ENCODE measurements at regions not wholly inside any gene's neighbourhood (a gene's known extent, or its start where the extent isn't known, plus 50 kb on each side); places are given as distances from the start of the nearest gene placed in this dataset.

- peak overlapping the region; percentile 18 for H3K18ac ChIP-seq (ENCODE audit: low read length)
- H2AFZ ChIP-seq (ENCODE audit: low read length): no peak overlapping the region
- H3K27ac ChIP-seq (replicated peaks; ENCODE audit: low read length): no peak overlapping the region
- no peak overlapping the region for H2BK12ac ChIP-seq (ENCODE audit: low read length)
- H2AK5ac ChIP-seq (ENCODE audit: low read depth, low read length): peak overlapping the region; percentile 30
- no peak overlapping the region for H2BK5ac ChIP-seq (ENCODE audit: low read length)
- no CpG with 5 or more reads among the region's 7 CpGs for WGBS, 2 donors (ENCODE audit: extremely low coverage in 2 of 2, insufficient read length in 2 of 2, insufficient replicate concordance in 1 of 2)
- no peak overlapping the region for H3K4me3 ChIP-seq (ENCODE audit: low read length in 2 of 2)
- no peak overlapping the region for H3K23ac ChIP-seq (ENCODE audit: low read depth, low read length, poor library complexity)
- H3K79me1 ChIP-seq (ENCODE audit: low read depth, low read length): no peaks in the 10 kb centered on the region
- no peaks in the 10 kb centered on the region for H3K36me3 ChIP-seq (replicated peaks in 1 of 2; ENCODE audit: control insufficient read depth in 2 of 2, insufficient read depth in 2 of 2, low read length in 2 of 2)
- no peak overlapping the region for H3K9ac ChIP-seq (ENCODE audit: low read depth, low read length, poor library complexity)
- peaks cover 2 to 11% of the 10 kb centered on the region in 2 donors for H3K4me1 ChIP-seq (ENCODE audit: control insufficient read depth in 2 of 2, insufficient read depth in 1 of 2, low read depth in 1 of 2, low read length in 2 of 2)
- H3K4me2 ChIP-seq (ENCODE audit: insufficient read depth, low read length, poor library complexity, severe bottlenecking): no peak overlapping the region
- no peak overlapping the region for H2BK120ac ChIP-seq (ENCODE audit: low read depth, low read length)
- no peak overlapping the region for H4K91ac ChIP-seq (ENCODE audit: low read depth, low read length, poor library complexity)
- peak overlapping the region; percentile 44 for H3K14ac ChIP-seq (ENCODE audit: low read length)
- H3K27me3 ChIP-seq (ENCODE audit: control insufficient read depth in 3 of 3, insufficient read depth in 3 of 3, low read depth in 1 of 3, low read length in 3 of 3): peaks cover 0 to 25% (median 0%) of the 10 kb centered on the region in 3 experiments
- no peak overlapping the region for H4K8ac ChIP-seq (ENCODE audit: low read depth, low read length)
- no peak overlapping the region for H3K4ac ChIP-seq (ENCODE audit: low read length)
- H2BK15ac ChIP-seq (ENCODE audit: low read length): no peak overlapping the region
- DNase-seq (ENCODE audit: low spot score): no peak
- H3K9me3 ChIP-seq (replicated peaks in 1 of 2; ENCODE audit: control insufficient read depth in 2 of 2, insufficient read depth in 1 of 2, low read depth in 1 of 2, low read length in 2 of 2): no peaks in the 10 kb centered on the region
Observed at GRCh38 chr14:100472094-100472455, 115.1 kb downstream of the BEGAIN start.

GRCh38 chr14:100472491-100472890, 114.7 kb downstream of the BEGAIN start:
- Histone ChIP-seq H3K4me2 (ENCODE audit: insufficient read depth, low read length, poor library complexity, severe bottlenecking) (no peak overlapping the region), H4K91ac (ENCODE audit: low read depth, low read length, poor library complexity) (no peak overlapping the region), H3K4ac (ENCODE audit: low read length) (no peak overlapping the region), H3K14ac (ENCODE audit: low read length) (peak overlapping the region; percentile 44), H3K27me3 (ENCODE audit: control insufficient read depth in 3 of 3, insufficient read depth in 3 of 3, low read depth in 1 of 3, low read length in 3 of 3) (peaks cover 0 to 25% (median 0%) of the 10 kb centered on the region in 3 experiments), H4K8ac (ENCODE audit: low read depth, low read length) (no peak overlapping the region), H2AFZ (ENCODE audit: low read length) (no peak overlapping the region), H2BK15ac (ENCODE audit: low read length) (no peak overlapping the region), H2BK5ac (ENCODE audit: low read length) (no peak overlapping the region), H3K4me3 (ENCODE audit: low read length in 2 of 2) (no peak overlapping the region), H3K27ac (replicated peaks; ENCODE audit: low read length) (no peak overlapping the region), H3K9me3 (replicated peaks in 1 of 2; ENCODE audit: control insufficient read depth in 2 of 2, insufficient read depth in 1 of 2, low read depth in 1 of 2, low read length in 2 of 2) (no peaks in the 10 kb centered on the region), H3K36me3 (replicated peaks in 1 of 2; ENCODE audit: control insufficient read depth in 2 of 2, insufficient read depth in 2 of 2, low read length in 2 of 2) (no peaks in the 10 kb centered on the region), H3K9ac (ENCODE audit: low read depth, low read length, poor library complexity) (no peak overlapping the region), H3K4me1 (ENCODE audit: control insufficient read depth in 2 of 2, insufficient read depth in 1 of 2, low read depth in 1 of 2, low read length in 2 of 2) (peaks cover 2 to 11% of the 10 kb centered on the region in 2 donors), H3K79me1 (ENCODE audit: low read depth, low read length) (no peaks in the 10 kb centered on the region), H3K23ac (ENCODE audit: low read depth, low read length, poor library complexity) (no peak overlapping the region), H2BK120ac (ENCODE audit: low read depth, low read length) (no peak overlapping the region), H3K18ac (ENCODE audit: low read length) (peak overlapping the region; percentile 16), H2BK12ac (ENCODE audit: low read length) (no peak overlapping the region), H2AK5ac (ENCODE audit: low read depth, low read length) (peak overlapping the region; percentile 30)
- DNase-seq (ENCODE audit: low spot score): no peak
- WGBS, 2 donors (ENCODE audit: extremely low coverage in 2 of 2, insufficient read length in 2 of 2, insufficient replicate concordance in 1 of 2): no CpG with 5 or more reads among the region's 7 CpGs

GRCh38 chr14:100473249-100473648, 114.0 kb downstream of the BEGAIN start:
- Histone ChIP-seq H4K8ac (ENCODE audit: low read depth, low read length) (no peak overlapping the region), H2BK5ac (ENCODE audit: low read length) (no peak overlapping the region), H3K9ac (ENCODE audit: low read depth, low read length, poor library complexity) (no peak overlapping the region), H2AFZ (ENCODE audit: low read length) (no peak overlapping the region), H2BK12ac (ENCODE audit: low read length) (no peak overlapping the region), H3K4me3 (ENCODE audit: low read length in 2 of 2) (no peak overlapping the region), H2BK15ac (ENCODE audit: low read length) (no peak overlapping the region), H3K36me3 (replicated peaks in 1 of 2; ENCODE audit: control insufficient read depth in 2 of 2, insufficient read depth in 2 of 2, low read length in 2 of 2) (no peaks in the 10 kb centered on the region), H3K27ac (replicated peaks; ENCODE audit: low read length) (no peak overlapping the region), H3K9me3 (replicated peaks in 1 of 2; ENCODE audit: control insufficient read depth in 2 of 2, insufficient read depth in 1 of 2, low read depth in 1 of 2, low read length in 2 of 2) (no peaks in the 10 kb centered on the region), H3K23ac (ENCODE audit: low read depth, low read length, poor library complexity) (no peak overlapping the region), H3K18ac (ENCODE audit: low read length) (no peak overlapping the region), H3K4me1 (ENCODE audit: control insufficient read depth in 2 of 2, insufficient read depth in 1 of 2, low read depth in 1 of 2, low read length in 2 of 2) (peaks cover 2 to 11% of the 10 kb centered on the region in 2 donors), H2AK5ac (ENCODE audit: low read depth, low read length) (no peak overlapping the region), H2BK120ac (ENCODE audit: low read depth, low read length) (no peak overlapping the region), H3K79me1 (ENCODE audit: low read depth, low read length) (no peaks in the 10 kb centered on the region), H3K14ac (ENCODE audit: low read length) (no peak overlapping the region), H3K4me2 (ENCODE audit: insufficient read depth, low read length, poor library complexity, severe bottlenecking) (no peak overlapping the region), H3K27me3 (ENCODE audit: control insufficient read depth in 3 of 3, insufficient read depth in 3 of 3, low read depth in 1 of 3, low read length in 3 of 3) (peaks cover 0 to 25% (median 0%) of the 10 kb centered on the region in 3 experiments), H4K91ac (ENCODE audit: low read depth, low read length, poor library complexity) (no peak overlapping the region), H3K4ac (ENCODE audit: low read length) (no peak overlapping the region)
- no CpG with 5 or more reads among the region's 3 CpGs for WGBS, 2 donors (ENCODE audit: extremely low coverage in 2 of 2, insufficient read length in 2 of 2, insufficient replicate concordance in 1 of 2)
- DNase-seq (ENCODE audit: low spot score): no peak

DNA sequence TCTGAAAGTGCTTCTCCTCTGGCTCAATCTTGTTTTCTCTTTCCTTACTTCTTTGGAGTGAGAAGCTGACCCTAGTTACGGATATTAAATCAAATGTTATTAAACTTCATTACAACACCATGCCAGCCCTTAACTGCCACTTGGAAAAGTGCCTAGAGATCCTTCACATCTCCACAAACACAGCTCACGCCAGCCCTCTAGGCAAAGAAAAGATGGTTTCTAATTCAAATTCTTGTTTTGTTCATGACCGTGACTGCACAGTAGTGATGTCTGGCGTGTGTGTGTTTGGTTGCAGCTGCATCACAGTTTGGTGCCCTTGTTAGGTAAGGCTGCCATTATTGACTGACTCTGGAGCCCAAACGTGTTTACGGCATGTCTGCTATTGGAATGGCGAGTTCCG, 113.0 kb downstream of the BEGAIN start:
- Histone ChIP-seq H3K4me3 (ENCODE audit: low read length in 2 of 2) (no peak overlapping the region), H3K27ac (replicated peaks; ENCODE audit: low read length) (no peak overlapping the region), H3K23ac (ENCODE audit: low read depth, low read length, poor library complexity) (no peak overlapping the region), H3K9ac (ENCODE audit: low read depth, low read length, poor library complexity) (no peak overlapping the region), H3K14ac (ENCODE audit: low read length) (no peak overlapping the region), H3K4ac (ENCODE audit: low read length) (no peak overlapping the region), H2AK5ac (ENCODE audit: low read depth, low read length) (no peak overlapping the region), H3K4me1 (ENCODE audit: control insufficient read depth in 2 of 2, insufficient read depth in 1 of 2, low read depth in 1 of 2, low read length in 2 of 2) (peaks cover 2 to 11% of the 10 kb centered on the region in 2 donors), H2BK120ac (ENCODE audit: low read depth, low read length) (no peak overlapping the region), H4K91ac (ENCODE audit: low read depth, low read length, poor library complexity) (no peak overlapping the region), H4K8ac (ENCODE audit: low read depth, low read length) (no peak overlapping the region), H2BK5ac (ENCODE audit: low read length) (no peak overlapping the region), H3K79me1 (ENCODE audit: low read depth, low read length) (no peaks in the 10 kb centered on the region), H3K9me3 (replicated peaks in 1 of 2; ENCODE audit: control insufficient read depth in 2 of 2, insufficient read depth in 1 of 2, low read depth in 1 of 2, low read length in 2 of 2) (no peaks in the 10 kb centered on the region), H2AFZ (ENCODE audit: low read length) (no peak overlapping the region), H2BK12ac (ENCODE audit: low read length) (no peak overlapping the region), H3K27me3 (ENCODE audit: control insufficient read depth in 3 of 3, insufficient read depth in 3 of 3, low read depth in 1 of 3, low read length in 3 of 3) (peaks cover 0 to 24% (median 0%) of the 10 kb centered on the region in 3 experiments), H3K4me2 (ENCODE audit: insufficient read depth, low read length, poor library complexity, severe bottlenecking) (no peak overlapping the region), H3K36me3 (replicated peaks in 1 of 2; ENCODE audit: control insufficient read depth in 2 of 2, insufficient read depth in 2 of 2, low read length in 2 of 2) (no peaks in the 10 kb centered on the region), H3K18ac (ENCODE audit: low read length) (no peak overlapping the region), H2BK15ac (ENCODE audit: low read length) (no peak overlapping the region)
- no CpG with 5 or more reads among the region's 8 CpGs for WGBS, 2 donors (ENCODE audit: extremely low coverage in 2 of 2, insufficient read length in 2 of 2, insufficient replicate concordance in 1 of 2)
- no peak for DNase-seq (ENCODE audit: low spot score)

Data from neuronal stem cell (in vitro differentiated cells).